Liver (tissue), 3 donors: ENCODE measurements at regions not wholly inside any gene's neighbourhood (a gene's known extent, or its start where the extent isn't known, plus 50 kb on each side); places are given as distances from the start of the nearest gene placed in this dataset.

Source experiments
- EGR1 ChIP-seq, 2 donors: IDR thresholded peaks; 2 replicates each; pipeline ENCODE4 v1.6.1; 2016 to 2018; ENCODE audit warnings: antibody characterized with exemption in 2 of 2, low read depth in 2 of 2
- HNF4A ChIP-seq, 2 donors: conservative IDR thresholded peaks; 2 replicates each; pipeline ENCODE4 v1.6.1; 2016; ENCODE audit warnings: antibody characterized with exemption in 2 of 2, mild to moderate bottlenecking in 2 of 2
- JUND ChIP-seq, 2 donors: IDR thresholded peaks; 2 replicates each; pipeline ENCODE4 v1.6.1; 2016; ENCODE audit warnings: antibody characterized with exemption in 2 of 2
- NR2F2 ChIP-seq: IDR thresholded peaks from 2 replicates; pipeline ENCODE4 v1.6.1; 2016; ENCODE audit warnings: antibody characterized with exemption
- RAD21 ChIP-seq, 2 donors: IDR thresholded peaks; 2 replicates each; pipeline ENCODE4 v1.6.1; 2016; ENCODE audit warnings: antibody characterized with exemption in 2 of 2, mild to moderate bottlenecking in 2 of 2
- TAF1 ChIP-seq: conservative IDR thresholded peaks from 2 replicates; pipeline ENCODE4 v1.6.1; 2016; ENCODE audit warnings: antibody characterized with exemption, mild to moderate bottlenecking
- YY1 ChIP-seq: IDR thresholded peaks from 2 replicates; pipeline ENCODE4 v1.6.1; 2016; ENCODE audit warnings: antibody characterized with exemption, mild to moderate bottlenecking
- TF ChIP-seq, protein P1 (sequence below): fragments of 150-350 bp; IDR thresholded peaks from 2 replicates; pipeline ENCODE4 v1.5.1; 2017; ENCODE audit warnings: improper control_type of control experiment, low read depth, low read length; ENCODE audit not compliant: missing input control
- donor health status: healthy.
- donor health status: healthy.

DNA sequence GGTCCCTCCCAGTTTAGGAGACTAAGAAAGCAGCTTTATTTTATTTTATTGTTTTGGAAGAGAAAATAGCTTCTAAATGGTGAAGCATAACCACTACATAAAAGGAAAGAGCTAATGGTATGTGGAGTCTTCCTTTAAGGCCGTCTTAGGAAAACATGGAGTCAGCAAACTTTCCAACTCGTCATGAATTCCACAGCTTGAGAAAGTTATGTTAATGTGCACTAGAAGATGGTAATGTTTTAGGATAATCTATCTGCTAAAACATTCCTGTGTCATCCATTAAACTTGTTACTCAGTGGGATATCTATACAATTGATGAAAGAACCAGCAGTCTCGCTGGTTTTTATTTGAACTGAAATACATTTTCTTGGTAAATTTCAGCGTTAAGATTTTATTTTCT is 448.4 kb upstream of the SEL1L start:
- TF ChIP-seq RAD21 (IDR thresholded peaks at IDR 0.05) (no peak), TAF1 (no peak), JUND (IDR thresholded peaks at IDR 0.05) (no peak), YY1 (no peak), HNF4A (conservative IDR thresholded peaks at IDR 0.05) (no peak), NR2F2 (no peak), EGR1 (IDR thresholded peaks at IDR 0.05; ENCODE audit: low read depth in 2 of 2) (no peak)
- TF ChIP-seq, protein P1, sequence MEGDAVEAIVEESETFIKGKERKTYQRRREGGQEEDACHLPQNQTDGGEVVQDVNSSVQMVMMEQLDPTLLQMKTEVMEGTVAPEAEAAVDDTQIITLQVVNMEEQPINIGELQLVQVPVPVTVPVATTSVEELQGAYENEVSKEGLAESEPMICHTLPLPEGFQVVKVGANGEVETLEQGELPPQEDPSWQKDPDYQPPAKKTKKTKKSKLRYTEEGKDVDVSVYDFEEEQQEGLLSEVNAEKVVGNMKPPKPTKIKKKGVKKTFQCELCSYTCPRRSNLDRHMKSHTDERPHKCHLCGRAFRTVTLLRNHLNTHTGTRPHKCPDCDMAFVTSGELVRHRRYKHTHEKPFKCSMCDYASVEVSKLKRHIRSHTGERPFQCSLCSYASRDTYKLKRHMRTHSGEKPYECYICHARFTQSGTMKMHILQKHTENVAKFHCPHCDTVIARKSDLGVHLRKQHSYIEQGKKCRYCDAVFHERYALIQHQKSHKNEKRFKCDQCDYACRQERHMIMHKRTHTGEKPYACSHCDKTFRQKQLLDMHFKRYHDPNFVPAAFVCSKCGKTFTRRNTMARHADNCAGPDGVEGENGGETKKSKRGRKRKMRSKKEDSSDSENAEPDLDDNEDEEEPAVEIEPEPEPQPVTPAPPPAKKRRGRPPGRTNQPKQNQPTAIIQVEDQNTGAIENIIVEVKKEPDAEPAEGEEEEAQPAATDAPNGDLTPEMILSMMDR: no peak
